ENCODE measurements at regions not wholly inside any gene's neighbourhood (a gene's known extent, or its start where the extent isn't known, plus 50 kb on each side); places are given as distances from the start of the nearest gene placed in this dataset.

DNA sequence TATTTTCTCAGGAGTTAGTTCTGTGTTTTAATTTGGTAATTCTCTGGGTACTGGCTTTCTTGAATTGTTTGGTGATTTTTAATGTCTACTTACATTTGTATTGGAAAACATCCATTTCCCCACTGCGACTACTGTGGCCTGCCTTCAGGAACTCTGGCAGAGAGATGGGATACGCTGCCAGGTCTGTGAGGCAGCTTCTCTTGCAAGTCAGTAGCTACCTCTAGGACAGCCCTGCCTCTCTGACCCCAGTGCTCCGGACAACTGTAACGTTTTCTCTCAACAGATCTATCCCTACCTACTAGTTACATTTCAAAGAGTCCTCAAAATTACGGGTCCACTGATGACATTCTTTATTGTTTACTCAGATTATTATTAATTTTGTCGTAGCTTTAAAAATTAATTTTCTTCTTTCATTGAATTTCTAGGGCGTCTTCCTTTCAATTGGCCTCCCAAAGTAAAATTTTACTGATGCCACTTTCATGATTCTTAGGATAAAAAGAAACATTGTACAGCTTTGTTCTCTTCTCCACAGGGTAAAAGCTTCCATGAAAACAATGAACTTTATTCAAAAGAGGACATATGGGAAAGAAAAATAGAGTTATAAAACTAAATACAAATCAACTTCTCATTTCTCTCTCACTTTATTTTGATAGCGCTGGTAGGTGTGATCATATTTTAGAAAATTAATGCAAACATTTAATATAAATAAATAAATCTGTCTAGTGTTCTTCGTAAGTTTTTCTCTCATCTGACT, 123.2 kb upstream of the GOLGA8J start:
- TF ChIP-seq, protein P1, sequence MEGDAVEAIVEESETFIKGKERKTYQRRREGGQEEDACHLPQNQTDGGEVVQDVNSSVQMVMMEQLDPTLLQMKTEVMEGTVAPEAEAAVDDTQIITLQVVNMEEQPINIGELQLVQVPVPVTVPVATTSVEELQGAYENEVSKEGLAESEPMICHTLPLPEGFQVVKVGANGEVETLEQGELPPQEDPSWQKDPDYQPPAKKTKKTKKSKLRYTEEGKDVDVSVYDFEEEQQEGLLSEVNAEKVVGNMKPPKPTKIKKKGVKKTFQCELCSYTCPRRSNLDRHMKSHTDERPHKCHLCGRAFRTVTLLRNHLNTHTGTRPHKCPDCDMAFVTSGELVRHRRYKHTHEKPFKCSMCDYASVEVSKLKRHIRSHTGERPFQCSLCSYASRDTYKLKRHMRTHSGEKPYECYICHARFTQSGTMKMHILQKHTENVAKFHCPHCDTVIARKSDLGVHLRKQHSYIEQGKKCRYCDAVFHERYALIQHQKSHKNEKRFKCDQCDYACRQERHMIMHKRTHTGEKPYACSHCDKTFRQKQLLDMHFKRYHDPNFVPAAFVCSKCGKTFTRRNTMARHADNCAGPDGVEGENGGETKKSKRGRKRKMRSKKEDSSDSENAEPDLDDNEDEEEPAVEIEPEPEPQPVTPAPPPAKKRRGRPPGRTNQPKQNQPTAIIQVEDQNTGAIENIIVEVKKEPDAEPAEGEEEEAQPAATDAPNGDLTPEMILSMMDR (IDR thresholded peaks at IDR 0.05; ENCODE audit: insufficient read depth, low read depth, low read length, missing control alignments): no peak
- no peak overlapping the region for H3K4me3 ChIP-seq (ENCODE audit: low read depth, low read length)
- no peak for DNase-seq (ENCODE audit: low read depth)

DNA sequence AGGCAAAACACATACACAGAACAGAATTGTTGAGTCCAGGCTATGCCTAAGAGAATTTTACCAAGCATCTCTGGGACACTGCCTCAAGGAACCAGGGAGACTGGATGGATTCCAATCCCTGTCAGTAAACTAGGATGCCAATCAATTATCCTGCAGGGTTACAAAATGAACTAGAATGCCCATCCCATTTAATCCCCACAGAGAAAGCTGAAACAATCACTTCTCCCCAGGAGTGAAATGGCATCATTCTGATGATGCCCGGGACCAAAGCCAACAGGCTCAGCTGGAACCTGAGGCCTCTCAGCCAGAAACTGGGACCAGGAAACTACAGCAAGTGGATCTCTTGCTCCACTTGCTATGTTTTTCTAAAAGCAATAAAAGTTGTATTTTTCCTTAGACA, 130.0 kb upstream of the TJP1 start:
- H3K4me3 ChIP-seq (ENCODE audit: low read depth, low read length): no peak overlapping the region
- TF ChIP-seq, protein P1 (IDR thresholded peaks at IDR 0.05; ENCODE audit: insufficient read depth, low read depth, low read length, missing control alignments): no peak
- no peak for DNase-seq (ENCODE audit: low read depth)

DNA sequence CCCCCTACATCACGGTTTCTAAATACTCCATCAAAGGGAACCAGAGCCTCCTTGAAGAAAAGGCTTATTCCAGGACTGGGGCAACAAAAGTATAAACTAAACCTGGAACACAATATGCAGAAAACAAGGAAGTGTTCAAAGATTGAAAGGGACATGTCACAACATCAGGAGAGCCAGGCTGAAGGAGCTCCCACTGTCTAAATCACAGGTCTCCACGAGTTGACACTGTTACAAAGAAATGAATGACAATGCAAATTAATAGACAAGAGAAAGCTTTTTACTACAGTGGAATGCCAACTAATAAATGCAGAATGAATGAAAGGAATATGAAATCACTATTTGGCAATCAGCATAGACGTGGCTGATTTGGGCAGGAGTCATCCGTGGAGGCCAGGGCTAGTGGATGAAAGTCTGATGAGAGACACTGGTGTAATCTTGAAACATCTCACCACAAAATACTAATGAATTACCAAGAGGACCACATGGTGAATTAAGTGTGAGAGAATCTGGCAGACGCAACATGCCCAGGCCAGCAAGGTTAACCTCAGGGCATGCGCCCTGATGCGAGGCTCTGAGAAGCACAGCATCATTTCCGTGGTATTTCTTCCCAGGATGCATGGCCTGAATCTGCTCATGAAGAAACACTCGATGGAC, 123.8 kb upstream of the TJP1 start:
- TF ChIP-seq, protein P1 (IDR thresholded peaks at IDR 0.05; ENCODE audit: insufficient read depth, low read depth, low read length, missing control alignments): no peak
- no peak overlapping the region for H3K4me3 ChIP-seq (ENCODE audit: low read depth, low read length)
- DNase-seq (ENCODE audit: low read depth): no peak

DNA sequence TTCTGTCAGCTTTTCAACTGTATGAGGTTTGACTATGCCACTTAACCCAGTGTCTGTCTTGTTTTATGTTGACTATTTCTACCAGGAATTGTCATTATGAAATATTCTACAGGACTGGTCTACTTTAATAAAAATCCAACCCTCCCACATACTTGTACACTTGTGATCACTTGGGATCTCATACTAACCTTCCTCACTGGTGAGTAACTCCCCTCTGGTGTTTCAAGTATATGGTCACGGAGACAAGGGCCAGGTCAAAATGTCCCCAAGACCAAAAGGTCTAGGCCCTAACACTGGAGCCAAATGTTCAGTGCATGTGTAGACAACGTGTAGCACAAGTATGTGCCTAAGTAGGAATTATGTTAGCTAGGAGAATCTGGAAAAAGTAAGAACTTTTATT, 122.7 kb upstream of the TJP1 start:
- DNase-seq (ENCODE audit: low read depth): no peak

DNA sequence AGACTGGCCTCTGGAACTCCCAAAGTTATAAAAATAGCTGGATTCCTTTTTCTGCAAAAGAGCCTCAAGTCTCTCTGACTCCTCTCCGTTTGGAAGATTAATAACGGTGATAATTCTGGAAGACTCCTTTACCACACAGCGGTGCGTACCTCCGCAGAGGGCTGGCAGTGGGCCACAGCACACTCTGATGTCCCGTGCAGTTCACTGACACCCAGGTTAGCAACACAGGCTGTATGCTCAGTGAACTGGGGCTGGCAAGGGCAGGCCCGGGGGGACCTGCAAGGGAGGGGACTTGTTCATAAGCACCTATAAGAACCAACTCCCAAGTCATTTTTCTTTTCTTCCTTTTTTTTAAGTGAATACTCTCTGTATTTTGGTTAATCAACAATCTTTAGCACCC, 120.3 kb upstream of the TJP1 start:
- TF ChIP-seq, protein P1 (IDR thresholded peaks at IDR 0.05; ENCODE audit: insufficient read depth, low read depth, low read length, missing control alignments): no peak
- no peak for DNase-seq (ENCODE audit: low read depth)
- no peak overlapping the region for H3K4me3 ChIP-seq (ENCODE audit: low read depth, low read length)

More for the DNA sequence above, 122.7 kb upstream of the TJP1 start:
- TF ChIP-seq, protein P1 (IDR thresholded peaks at IDR 0.05; ENCODE audit: insufficient read depth, low read depth, low read length, missing control alignments): no peak
- H3K4me3 ChIP-seq (ENCODE audit: low read depth, low read length): no peak overlapping the region

DNA sequence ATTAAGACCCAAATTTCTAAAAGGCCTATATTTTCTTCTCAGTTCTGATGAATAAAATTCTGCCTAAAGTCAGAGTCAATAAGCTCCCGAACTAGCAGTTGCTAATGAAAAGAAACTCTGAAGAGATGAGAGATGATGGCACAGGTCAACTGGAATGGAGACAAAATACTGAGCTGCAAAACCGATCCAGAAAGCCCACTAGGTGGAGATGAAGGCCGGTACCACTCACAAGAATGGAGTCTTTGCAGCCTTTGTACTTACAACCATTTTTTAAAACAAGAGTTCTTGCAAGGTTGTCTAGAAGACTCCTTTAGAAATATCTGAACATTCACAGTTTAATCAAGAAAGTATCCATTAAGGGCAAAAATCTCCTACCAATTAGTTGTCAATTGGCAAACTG, 119.9 kb upstream of the TJP1 start:
- no peak overlapping the region for H3K4me3 ChIP-seq (ENCODE audit: low read depth, low read length)
- TF ChIP-seq, protein P1 (IDR thresholded peaks at IDR 0.05; ENCODE audit: insufficient read depth, low read depth, low read length, missing control alignments): no peak
- DNase-seq (ENCODE audit: low read depth): no peak
